K562 (cell line): ENCODE measurements at regions not wholly inside any gene's neighbourhood (a gene's known extent, or its start where the extent isn't known, plus 50 kb on each side); places are given as distances from the start of the nearest gene placed in this dataset.

Experiments
- ATAC-seq: fragments of 200-7000 bp; cut with Tn5 transposase; 3 replicates; pipeline ENCODE4 v1.9.1; 2020; ENCODE audit warnings: moderate library complexity
- BruUV-seq: library from RNA; stranded (reverse); fragments of 400-500 nt; replicated peaks from 2 replicates; lab custom pipeline; 2021; lab: Mats Ljungman, UMichigan
- CTCF ChIA-PET: fragments of 300-600 bp; formaldehyde crosslinking; extraction: SDS; loops from one replicate; lab custom pipeline; 2021; ENCODE audit warnings: low intra/inter-chr PET ratio; lab: Yijun Ruan, JAX
- POLR2A ChIA-PET: fragments of 300-600, 350-650 bp; sonication (Branson Sonifier 250); formaldehyde crosslinking; extraction: SDS; loops from one replicate; lab custom pipeline; 2021; ENCODE audit warnings: antibody characterized with exemption, inconsistent platforms; lab: Yijun Ruan, JAX
- DNase-seq, 4 experiments: peaks; one replicate each; pipeline versions ENCODE4 v3.0.0 to v3.0.0-alpha.2; 2011 to 2018; ENCODE audit warnings: low spot score in 3 of 4, mixed read lengths in 3 of 4; ENCODE audit errors: extremely low read depth in 1 of 4
- FAIRE-seq: peaks from 2 replicates; lab custom pipeline; 2011; peaks lifted over from hg19 to GRCh38; lab: Jason Lieb, UNC
- H2AFZ ChIP-seq: 2 replicates; pipeline ENCODE4 v1.6.0; 2011; ENCODE audit warnings: low read depth, low read length, control low read depth, inconsistent platforms
- H3K27ac ChIP-seq: fragments of 200-600 bp; 3 replicates; pipeline ENCODE4 v1.8.0; 2011; ENCODE audit warnings: low read depth, mild to moderate bottlenecking, control low read depth, inconsistent platforms, low read length, moderate library complexity, mixed read lengths; ENCODE audit errors: extremely low read depth
- H3K27me3 ChIP-seq, 2 experiments: fragments of 300-600 bp in 1 of 2; 2 replicates in 1 of 2; 3 replicates in 1 of 2; pipeline versions ENCODE4 v1.6.0 to v1.8.0; 2011; ENCODE audit warnings: inconsistent platforms in 2 of 2, low read length in 2 of 2, mild to moderate bottlenecking in 1 of 2, mixed read lengths in 1 of 2, moderate library complexity in 1 of 2; ENCODE audit not compliant: control insufficient read depth in 2 of 2, insufficient read depth in 2 of 2
- H3K36me3 ChIP-seq: fragments of 300-600 bp; 3 replicates; pipeline ENCODE4 v1.8.0; 2011; ENCODE audit warnings: mild to moderate bottlenecking, low read length, inconsistent platforms; ENCODE audit not compliant: control insufficient read depth, insufficient read depth
- H3K4me1 ChIP-seq, 2 experiments: fragments of 200-600 bp in 1 of 2; replicated peaks in 1 of 2; 2 replicates in 1 of 2; 3 replicates in 1 of 2; pipeline versions ENCODE4 v1.5.1 to v1.8.0; 2011; ENCODE audit warnings: inconsistent platforms in 2 of 2, low read length in 2 of 2, mild to moderate bottlenecking in 1 of 2, mixed read lengths in 1 of 2, moderate library complexity in 1 of 2; ENCODE audit not compliant: control insufficient read depth in 2 of 2, insufficient read depth in 2 of 2
- H3K4me2 ChIP-seq: 2 replicates; pipeline ENCODE4 v1.6.1; 2011; ENCODE audit warnings: low read length, control low read depth, inconsistent platforms, mixed read lengths; ENCODE audit not compliant: insufficient read depth
- H3K4me3 ChIP-seq: fragments of 200-600 bp; sonication (generic), shearing (Covaris generic); 2 replicates; pipeline ENCODE4 v1.5.1; 2016; ENCODE audit warnings: control low read depth, inconsistent platforms
- H3K79me2 ChIP-seq: fragments of 200-600 bp; 3 replicates; pipeline ENCODE4 v1.8.0; 2011; ENCODE audit warnings: low read length, inconsistent platforms; ENCODE audit not compliant: control insufficient read depth, insufficient read depth
- H3K9ac ChIP-seq, 2 experiments: 2 replicates each; pipeline versions ENCODE4 v1.6.0 to v1.6.1; 2011; ENCODE audit warnings: low read depth in 2 of 2, low read length in 2 of 2, control low read depth in 1 of 2, inconsistent platforms in 1 of 2, mild to moderate bottlenecking in 1 of 2, mixed read lengths in 1 of 2; ENCODE audit not compliant: insufficient read depth in 1 of 2
- H3K9me1 ChIP-seq: one replicate; pipeline ENCODE4 v1.6.0; 2011; ENCODE audit warnings: inconsistent platforms, mild to moderate bottlenecking, low read length, moderate library complexity; ENCODE audit not compliant: control insufficient read depth, insufficient read depth
- H3K9me3 ChIP-seq: replicated peaks from 2 replicates; pipeline ENCODE4 v1.5.1; 2011; ENCODE audit warnings: low read depth, low read length, inconsistent platforms; ENCODE audit not compliant: control insufficient read depth, insufficient read depth
- H4K20me1 ChIP-seq: replicated peaks from 2 replicates; pipeline ENCODE4 v1.6.1; 2011; ENCODE audit warnings: low read length, inconsistent platforms, mixed read lengths; ENCODE audit not compliant: control insufficient read depth, insufficient read depth
- ATF6 ChIP-seq: sonication (generic); formaldehyde crosslinking; IDR thresholded peaks from 2 replicates; pipeline ENCODE4 v1.4.0; 2020; ENCODE audit warnings: mild to moderate bottlenecking, missing genetic modification reagents
- CEBPB ChIP-seq: fragments of 450-650 bp; IDR thresholded peaks from 2 replicates; pipeline ENCODE4 v1.6.1; 2016; ENCODE audit warnings: missing genetic modification characterization, missing compliant biosample characterization
- DIDO1 ChIP-seq: fragments of 450-650 bp; IDR thresholded peaks from 2 replicates; pipeline ENCODE4 v1.6.1; 2016; ENCODE audit warnings: low read depth, missing biosample characterization, missing genetic modification characterization
- FOXK2 ChIP-seq, 2 experiments: fragments of 450-650 bp; IDR thresholded peaks in 1 of 2; conservative IDR thresholded peaks in 1 of 2; 2 replicates each; pipeline ENCODE4 v1.6.1; 2016; ENCODE audit warnings: low read depth in 2 of 2, mild to moderate bottlenecking in 1 of 2
- MIER1 ChIP-seq: fragments of 450-650 bp; IDR thresholded peaks from 2 replicates; pipeline ENCODE4 v1.6.1; 2016; ENCODE audit warnings: antibody characterized with exemption, mild to moderate bottlenecking, low read depth
- NFE2 ChIP-seq: IDR thresholded peaks from 2 replicates; pipeline ENCODE4 v1.6.1; 2014; ENCODE audit warnings: antibody characterized with exemption, low read depth
- SFPQ ChIP-seq: fragments of 200-400 bp; formaldehyde crosslinking; IDR thresholded peaks from 2 replicates; pipeline ENCODE4 v1.6.1; 2017; ENCODE audit warnings: mild to moderate bottlenecking, low read depth, low read length, moderate library complexity
- ZC3H4 ChIP-seq: sonication (generic); formaldehyde crosslinking; IDR thresholded peaks from 2 replicates; pipeline ENCODE4 v1.9.0; 2021; ENCODE audit warnings: missing genetic modification reagents, borderline replicate concordance
- ZNF224 ChIP-seq: sonication (generic); formaldehyde crosslinking; IDR thresholded peaks from 2 replicates; pipeline ENCODE4 v1.8.0; 2022; ENCODE audit warnings: mild to moderate bottlenecking, missing genetic modification reagents
- ZNF583 ChIP-seq: fragments of 250-450 bp; sonication (Bioruptor Pico); IDR thresholded peaks from 2 replicates; pipeline ENCODE4 v1.4.0; 2020
- ZNF609 ChIP-seq: sonication (generic); formaldehyde crosslinking; IDR thresholded peaks from 2 replicates; pipeline ENCODE4 v1.8.1; 2023; ENCODE audit warnings: missing genetic modification reagents, mild to moderate bottlenecking, borderline replicate concordance
- ZNF655 ChIP-seq: fragments of 250-450 bp; sonication (Bioruptor Pico); IDR thresholded peaks from 2 replicates; pipeline ENCODE4 v1.5.0; 2021
- ZNF75A ChIP-seq: fragments of 450-650 bp; formaldehyde crosslinking; IDR thresholded peaks from 2 replicates; pipeline ENCODE4 v1.4.0; 2020; ENCODE audit warnings: mild to moderate bottlenecking
- in situ Hi-C: fragments of 300-500 bp; cut with MboI; formaldehyde crosslinking; loops from 4 replicates; pipeline ENCODE4 v1.15.0; 2018; ENCODE audit warnings: inconsistent platforms, mixed read lengths
- intact Hi-C: fragments of 100-400 bp; cut with micrococcal nuclease; formaldehyde crosslinking; loops from 2 replicates; pipeline ENCODE4 v1.14.2; 2022

- TF ChIP-seq NFE2 (no peak), DIDO1 (tag) (no peak), ZC3H4 (no peak), ZNF655 (CRISPR knock-in tag) (no peak), ATF6 (CRISPR knock-in tag) (no peak)
These were observed 62.3 kb downstream of the AGTR2 start (continued) for GRCh38 chrX:116232833-116233232.

GRCh38 chrX:116236666-116237065 lies 66.1 kb downstream of the AGTR2 start:
- H3K36me3 ChIP-seq, result no peaks in the 10 kb centered on the region
- H3K4me2 ChIP-seq, result no peak overlapping the region
- no peak overlapping the region for H3K27ac ChIP-seq
- H3K9ac ChIP-seq, result no peak overlapping the region
- H2AFZ ChIP-seq, result no peak overlapping the region
- FAIRE-seq (no peak), ATAC-seq (no peak), DNase-seq (no peak)
- no peaks in the 10 kb centered on the region for H3K4me1 ChIP-seq
- intact Hi-C loops (no loop called here), in situ Hi-C loops (no loop called here)
- H3K9me1 ChIP-seq, result no peaks in the 10 kb centered on the region
- H3K4me3 ChIP-seq, result no peak overlapping the region
- CTCF ChIA-PET, result no interaction called here
- POLR2A ChIA-PET, result no interaction called here
- H3K27me3 ChIP-seq, result no peaks in the 10 kb centered on the region
- H3K9me3 ChIP-seq, result no peaks in the 10 kb centered on the region
- no peaks in the 10 kb centered on the region for H3K79me2 ChIP-seq
- no peaks in the 10 kb centered on the region for H4K20me1 ChIP-seq
- no TSS peak for BruUV-seq
- TF ChIP-seq ZNF609 (CRISPR knock-in tag), result no peak
- TF ChIP-seq ZNF224 (CRISPR knock-in tag), result no peak
- no peak for TF ChIP-seq CEBPB (tag)
- no peak for TF ChIP-seq ZNF75A (CRISPR knock-in tag)
- no peak for TF ChIP-seq MIER1
- no peak for TF ChIP-seq FOXK2 (conservative IDR thresholded peaks at IDR 0.05 in 1 of 2, IDR thresholded peaks at IDR 0.05 in 1 of 2; ENCODE audit: low read depth in 2 of 2)
- TF ChIP-seq ZNF583 (CRISPR knock-in tag), result no peak
- TF ChIP-seq SFPQ, result no peak
